Activated naive CD8-positive, alpha-beta T cell treated with anti-CD3 and anti-CD28 coated beads, Interleukin-2, amount 50 U/mL, for 16 hours (primary cell): ENCODE measurements at regions not wholly inside any gene's neighbourhood (a gene's known extent, or its start where the extent isn't known, plus 50 kb on each side); places are given as distances from the start of the nearest gene placed in this dataset.

Experiments
- DNase-seq: peaks from one replicate; pipeline ENCODE4 v3.0.0-alpha.2; 2020; ENCODE audit warnings: low read depth, low spot score

- DNase-seq: no peak
Observed at GRCh38 chr15:93283854-93284253, 194.8 kb upstream of the RGMA start.

GRCh38 chr15:93282808-93283207 is 193.8 kb upstream of the RGMA start:
- DNase-seq: no peak

GRCh38 chr15:93278783-93279182 is 189.8 kb upstream of the RGMA start:
- DNase-seq: no peak

- DNase-seq: no peak
Observed at GRCh38 chr15:93278006-93278405, 189.0 kb upstream of the RGMA start.

- DNase-seq: no peak
Observed at GRCh38 chr15:93274257-93274656, 185.2 kb upstream of the RGMA start.

GRCh38 chr15:93271871-93272270 is 182.9 kb upstream of the RGMA start:
- no peak for DNase-seq

GRCh38 chr15:93270937-93271467 is 182.0 kb upstream of the RGMA start:
- DNase-seq: no peak

- DNase-seq: no peak
Observed at GRCh38 chr15:93268066-93268465, 179.1 kb upstream of the RGMA start.

- DNase-seq: no peak
Observed at GRCh38 chr15:93266291-93266690, 177.3 kb upstream of the RGMA start.

- DNase-seq: no peak
Observed at GRCh38 chr15:93265111-93265556, 176.1 kb upstream of the RGMA start.

GRCh38 chr15:93261845-93262244 is 172.8 kb upstream of the RGMA start:
- DNase-seq: no peak

GRCh38 chr15:93257920-93258319 is 168.9 kb upstream of the RGMA start:
- DNase-seq: no peak

- no peak for DNase-seq
Observed at GRCh38 chr15:93253681-93254080, 164.7 kb upstream of the RGMA start.

GRCh38 chr15:93252780-93253179 is 163.8 kb upstream of the RGMA start:
- no peak for DNase-seq

- DNase-seq: no peak
Observed at GRCh38 chr15:93250950-93251349, 161.9 kb upstream of the RGMA start.

- DNase-seq: no peak
Observed at GRCh38 chr15:93250209-93250608, 161.2 kb upstream of the RGMA start.

- DNase-seq: no peak
Observed at GRCh38 chr15:93249623-93250022, 160.6 kb upstream of the RGMA start.

- DNase-seq: no peak
Observed at GRCh38 chr15:93247466-93248121, 158.6 kb upstream of the RGMA start.

- no peak for DNase-seq
Observed at GRCh38 chr15:93246266-93247242, 157.5 kb upstream of the RGMA start.

GRCh38 chr15:93245661-93246042 is 156.6 kb upstream of the RGMA start:
- no peak for DNase-seq

GRCh38 chr15:93244696-93245660 is 156.0 kb upstream of the RGMA start:
- no peak for DNase-seq
